ENCODE measurements at regions not wholly inside any gene's neighbourhood (a gene's known extent, or its start where the extent isn't known, plus 50 kb on each side); places are given as distances from the start of the nearest gene placed in this dataset.
A peak's percentile ranks its signal among the peaks of the same experiment; 100 is the strongest.
"Not testable (repeated sequence)": the region's sequence is repeated elsewhere in the genome, so short reads cannot be mapped to it uniquely, and the experiment has no call there.

- DNase-seq (ENCODE audit: low spot score) (no peak), FAIRE-seq (no peak)
Measured at GRCh38 chr13:50629497-50629896, 214.0 kb downstream of the DLEU7 start.

- DNase-seq (ENCODE audit: low spot score) (no peak), FAIRE-seq (no peak)
Measured at GRCh38 chr13:50629966-50630365, 213.5 kb downstream of the DLEU7 start.

- no peak for DNase-seq (ENCODE audit: low spot score)
- no peak for FAIRE-seq
Measured at GRCh38 chr13:50631041-50631440, 212.5 kb downstream of the DLEU7 start.

- FAIRE-seq, result no peak
Measured at GRCh38 chr13:50634339-50634738, 209.2 kb downstream of the DLEU7 start.

GRCh38 chr13:50635504-50635903, 208.0 kb downstream of the DLEU7 start:
- FAIRE-seq (no peak), DNase-seq (ENCODE audit: low spot score) (no peak)

More at GRCh38 chr13:50634339-50634738, 209.2 kb downstream of the DLEU7 start:
- no peak for DNase-seq (ENCODE audit: low spot score)

- FAIRE-seq (no peak), DNase-seq (ENCODE audit: low spot score) (no peak)
Measured at GRCh38 chr13:50636007-50636704, 207.3 kb downstream of the DLEU7 start.

- no peak for DNase-seq (ENCODE audit: low spot score)
- FAIRE-seq, result no peak
Measured at GRCh38 chr13:50643060-50643459, 200.4 kb downstream of the DLEU7 start.

- DNase-seq (ENCODE audit: low spot score) (no peak), FAIRE-seq (no peak)
Measured at GRCh38 chr13:50644081-50644871, 199.2 kb downstream of the DLEU7 start.

- DNase-seq (ENCODE audit: low spot score) (peak; percentile 22), FAIRE-seq (no peak)
Measured at GRCh38 chr13:50645092-50645491, 198.4 kb downstream of the DLEU7 start.

GRCh38 chr13:50646070-50646469, 197.4 kb downstream of the DLEU7 start:
- DNase-seq (ENCODE audit: low spot score) (peak; percentile 6), FAIRE-seq (no peak)

GRCh38 chr13:50649211-50649610, 194.3 kb downstream of the DLEU7 start:
- DNase-seq (ENCODE audit: low spot score), result no peak
- FAIRE-seq, result no peak

- DNase-seq (ENCODE audit: low spot score), result no peak
Measured at GRCh38 chr13:50650592-50651504, 192.6 kb downstream of the DLEU7 start.

GRCh38 chr13:50651922-50652321, 191.6 kb downstream of the DLEU7 start:
- no peak for DNase-seq (ENCODE audit: low spot score)
- FAIRE-seq, result no peak

More at GRCh38 chr13:50650592-50651504, 192.6 kb downstream of the DLEU7 start:
- no peak for FAIRE-seq

GRCh38 chr13:50654331-50654730, 189.2 kb downstream of the DLEU7 start:
- FAIRE-seq, result no peak

GRCh38 chr13:50661881-50662280, 181.6 kb downstream of the DLEU7 start:
- not testable (repeated sequence) for FAIRE-seq

More at GRCh38 chr13:50654331-50654730, 189.2 kb downstream of the DLEU7 start:
- DNase-seq (ENCODE audit: low spot score), result no peak

GRCh38 chr13:50664951-50665350, 178.5 kb downstream of the DLEU7 start:
- no peak for DNase-seq (ENCODE audit: low spot score)
- no peak for FAIRE-seq

More at GRCh38 chr13:50661881-50662280, 181.6 kb downstream of the DLEU7 start:
- DNase-seq (ENCODE audit: low spot score), result not testable (repeated sequence)

- FAIRE-seq, result no peak
Measured at GRCh38 chr13:50668049-50668448, 175.4 kb downstream of the DLEU7 start.

GRCh38 chr13:50668691-50669271, 174.7 kb downstream of the DLEU7 start:
- no peak for FAIRE-seq

More at GRCh38 chr13:50668049-50668448, 175.4 kb downstream of the DLEU7 start:
- DNase-seq (ENCODE audit: low spot score), result no peak

GRCh38 chr13:50670272-50670671, 173.2 kb downstream of the DLEU7 start:
- DNase-seq (ENCODE audit: low spot score) (no peak), FAIRE-seq (no peak)

More at GRCh38 chr13:50668691-50669271, 174.7 kb downstream of the DLEU7 start:
- no peak for DNase-seq (ENCODE audit: low spot score)

GRCh38 chr13:50670847-50671496, 172.5 kb downstream of the DLEU7 start:
- FAIRE-seq, result no peak
- no peak for DNase-seq (ENCODE audit: low spot score)

GRCh38 chr13:50671497-50671850, 172.0 kb downstream of the DLEU7 start:
- DNase-seq (ENCODE audit: low spot score), result no peak
- no peak for FAIRE-seq
